GM12892 (cell line): ENCODE measurements at regions not wholly inside any gene's neighbourhood (a gene's known extent, or its start where the extent isn't known, plus 50 kb on each side); places are given as distances from the start of the nearest gene placed in this dataset.

Experiments
- POLR2A ChIP-seq: IDR thresholded peaks from 2 replicates; pipeline ENCODE4 v1.6.1; 2011; ENCODE audit warnings: low read depth, low read length, control low read depth
- POLR2AphosphoS5 ChIP-seq: IDR thresholded peaks from 2 replicates; pipeline ENCODE4 v1.6.1; 2011; ENCODE audit warnings: low read depth, low read length, control low read depth

GRCh38 chr15:95459273-95459672, 871.2 kb upstream of the NR2F2 start:
- TF ChIP-seq POLR2A (no peak), POLR2AphosphoS5 (no peak)
